ENCODE measurements at regions not wholly inside any gene's neighbourhood (a gene's known extent, or its start where the extent isn't known, plus 50 kb on each side); places are given as distances from the start of the nearest gene placed in this dataset.

GRCh38 chr9:120030847-120031246, 549.1 kb downstream of the CDK5RAP2 start:
- TF ChIP-seq, protein P1, sequence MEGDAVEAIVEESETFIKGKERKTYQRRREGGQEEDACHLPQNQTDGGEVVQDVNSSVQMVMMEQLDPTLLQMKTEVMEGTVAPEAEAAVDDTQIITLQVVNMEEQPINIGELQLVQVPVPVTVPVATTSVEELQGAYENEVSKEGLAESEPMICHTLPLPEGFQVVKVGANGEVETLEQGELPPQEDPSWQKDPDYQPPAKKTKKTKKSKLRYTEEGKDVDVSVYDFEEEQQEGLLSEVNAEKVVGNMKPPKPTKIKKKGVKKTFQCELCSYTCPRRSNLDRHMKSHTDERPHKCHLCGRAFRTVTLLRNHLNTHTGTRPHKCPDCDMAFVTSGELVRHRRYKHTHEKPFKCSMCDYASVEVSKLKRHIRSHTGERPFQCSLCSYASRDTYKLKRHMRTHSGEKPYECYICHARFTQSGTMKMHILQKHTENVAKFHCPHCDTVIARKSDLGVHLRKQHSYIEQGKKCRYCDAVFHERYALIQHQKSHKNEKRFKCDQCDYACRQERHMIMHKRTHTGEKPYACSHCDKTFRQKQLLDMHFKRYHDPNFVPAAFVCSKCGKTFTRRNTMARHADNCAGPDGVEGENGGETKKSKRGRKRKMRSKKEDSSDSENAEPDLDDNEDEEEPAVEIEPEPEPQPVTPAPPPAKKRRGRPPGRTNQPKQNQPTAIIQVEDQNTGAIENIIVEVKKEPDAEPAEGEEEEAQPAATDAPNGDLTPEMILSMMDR (conservative IDR thresholded peaks at IDR 0.05; ENCODE audit: low read depth, low read length) = no peak
- TF ChIP-seq EZH2 (IDR thresholded peaks at IDR 0.05; ENCODE audit: borderline replicate concordance, low read depth, low read length, poor library complexity, severe bottlenecking) = no peak
